GM18861 (cell line): ENCODE measurements at regions not wholly inside any gene's neighbourhood (a gene's known extent, or its start where the extent isn't known, plus 50 kb on each side); places are given as distances from the start of the nearest gene placed in this dataset.

Source experiments
- ATAC-seq: cut with Tn5 transposase; IDR thresholded peaks from one replicate; pipeline ENCODE4 v1.9.1; 2021; ENCODE audit not compliant: unreplicated experiment

- ATAC-seq: no peak
Observed at GRCh38 chr2:181240844-181241243, 216.3 kb upstream of the ITGA4 start.

- no peak for ATAC-seq
Observed at GRCh38 chr2:181241366-181241765, 215.8 kb upstream of the ITGA4 start.

GRCh38 chr2:181241797-181242196, 215.4 kb upstream of the ITGA4 start:
- peak; percentile 89 for ATAC-seq

- ATAC-seq: no peak
Observed at GRCh38 chr2:181242262-181242661, 214.9 kb upstream of the ITGA4 start.

- ATAC-seq: no peak
Observed at GRCh38 chr2:181243319-181243718, 213.9 kb upstream of the ITGA4 start.

GRCh38 chr2:181250691-181251090, 206.5 kb upstream of the ITGA4 start:
- ATAC-seq: no peak

- no peak for ATAC-seq
Observed at GRCh38 chr2:181252262-181253148, 204.7 kb upstream of the ITGA4 start.

GRCh38 chr2:181253438-181253837, 203.7 kb upstream of the ITGA4 start:
- ATAC-seq: no peak

GRCh38 chr2:181255651-181256050, 201.5 kb upstream of the ITGA4 start:
- no peak for ATAC-seq

GRCh38 chr2:181258720-181259119, 198.5 kb upstream of the ITGA4 start:
- no peak for ATAC-seq

GRCh38 chr2:181262782-181263181, 194.4 kb upstream of the ITGA4 start:
- no peak for ATAC-seq

GRCh38 chr2:181264001-181264400, 193.2 kb upstream of the ITGA4 start:
- no peak for ATAC-seq

GRCh38 chr2:181264441-181264840, 192.7 kb upstream of the ITGA4 start:
- no peak for ATAC-seq

- ATAC-seq: no peak
Observed at GRCh38 chr2:181266614-181267013, 190.6 kb upstream of the ITGA4 start.

- no peak for ATAC-seq
Observed at GRCh38 chr2:181268174-181268867, 188.9 kb upstream of the ITGA4 start.

GRCh38 chr2:181273986-181274385, 183.2 kb upstream of the ITGA4 start:
- ATAC-seq: no peak

GRCh38 chr2:181275643-181276070, 181.5 kb upstream of the ITGA4 start:
- no peak for ATAC-seq

- ATAC-seq: no peak
Observed at GRCh38 chr2:181281206-181281832, 175.9 kb upstream of the ITGA4 start.

GRCh38 chr2:181285116-181285515, 172.1 kb upstream of the ITGA4 start:
- ATAC-seq: no peak

- no peak for ATAC-seq
Observed at GRCh38 chr2:181289698-181290097, 167.5 kb upstream of the ITGA4 start.

GRCh38 chr2:181290182-181290581, 167.0 kb upstream of the ITGA4 start:
- no peak for ATAC-seq

- no peak for ATAC-seq
Observed at GRCh38 chr2:181294979-181295378, 162.2 kb upstream of the ITGA4 start.
